PC-9 (cell line): ENCODE measurements at regions not wholly inside any gene's neighbourhood (a gene's known extent, or its start where the extent isn't known, plus 50 kb on each side); places are given as distances from the start of the nearest gene placed in this dataset.

Source experiments
- BruUV-seq: library from RNA; stranded (reverse); fragments of 400-500 nt; replicated peaks from 2 replicates; lab custom pipeline; 2021; lab: Mats Ljungman, UMichigan
- CTCF ChIA-PET: fragments of 300-600 bp; sonication (Branson Sonifier 250); formaldehyde crosslinking; loops from one replicate; lab custom pipeline; 2022; ENCODE audit warnings: antibody characterized with exemption; lab: Charles Lee
- POLR2A ChIA-PET: fragments of 300-600 bp; sonication (Branson Sonifier 250); formaldehyde crosslinking; loops from one replicate; lab custom pipeline; 2022; ENCODE audit warnings: antibody characterized with exemption; ENCODE audit not compliant: unreplicated experiment; lab: Charles Lee
- DNase-seq, 2 experiments: peaks; one replicate each; pipeline versions ENCODE4 v3.0.0 to v3.0.0-alpha.2; 2015 to 2022; ENCODE audit warnings: mixed read lengths in 1 of 2
- H2AFZ ChIP-seq: fragments of 200-600 bp; sonication (generic); 2 replicates; pipeline ENCODE4 v1.8.1; 2017; ENCODE audit warnings: antibody characterized with exemption
- H3F3A ChIP-seq: fragments of 200-600 bp; sonication (generic); 2 replicates; pipeline ENCODE4 v1.8.1; 2017; ENCODE audit warnings: antibody characterized with exemption, mild to moderate bottlenecking, low read depth; ENCODE audit not compliant: insufficient read depth
- H3K27ac ChIP-seq: fragments of 200-600 bp; sonication (generic); 2 replicates; pipeline ENCODE4 v1.6.1; 2016; ENCODE audit warnings: mixed run types
- H3K27me3 ChIP-seq: fragments of 200-600 bp; sonication (generic); 2 replicates; pipeline ENCODE4 v1.6.1; 2016; ENCODE audit warnings: low read depth, mixed run types; ENCODE audit not compliant: insufficient read depth
- H3K36me3 ChIP-seq: fragments of 200-600 bp; sonication (generic); 2 replicates; pipeline ENCODE4 v1.6.1; 2016; ENCODE audit warnings: low read depth, mixed run types
- H3K4me1 ChIP-seq: fragments of 200-600 bp; sonication (generic); replicated peaks from 2 replicates; pipeline ENCODE4 v1.6.1; 2016; ENCODE audit warnings: mixed run types; ENCODE audit not compliant: insufficient read depth
- H3K4me2 ChIP-seq: fragments of 200-600 bp; sonication (generic); 2 replicates; pipeline ENCODE4 v1.6.1; 2017; ENCODE audit warnings: mixed run types
- H3K4me3 ChIP-seq: fragments of 200-600 bp; sonication (generic); 2 replicates; pipeline ENCODE4 v1.6.1; 2016; ENCODE audit warnings: mixed run types
- H3K79me2 ChIP-seq: fragments of 200-600 bp; sonication (generic); 2 replicates; pipeline ENCODE4 v1.6.1; 2017; ENCODE audit warnings: low read depth, mixed run types
- H3K9me2 ChIP-seq: fragments of 200-600 bp; sonication (generic); 2 replicates; pipeline ENCODE4 v1.8.1; 2017; ENCODE audit warnings: mild to moderate bottlenecking; ENCODE audit not compliant: insufficient read depth
- H3K9me3 ChIP-seq: fragments of 200-600 bp; sonication (generic); 2 replicates; pipeline ENCODE4 v1.8.1; 2016; ENCODE audit warnings: low read depth; ENCODE audit not compliant: insufficient read depth
- H4K20me1 ChIP-seq: fragments of 200-600 bp; sonication (generic); 2 replicates; pipeline ENCODE4 v1.8.1; 2017; ENCODE audit not compliant: insufficient read depth
- EZH2 ChIP-seq: fragments of 200-600 bp; sonication (generic); IDR thresholded peaks from 2 replicates; pipeline ENCODE4 v1.8.0; 2017; ENCODE audit warnings: antibody characterized with exemption, low read depth
- intact Hi-C: fragments of 100-400 bp; cut with micrococcal nuclease; formaldehyde crosslinking; loops from one replicate; pipeline ENCODE4 v1.10.0; 2022; ENCODE audit not compliant: unreplicated experiment
- TF ChIP-seq, protein P1 (sequence below): fragments of 200-600 bp; sonication (generic); conservative IDR thresholded peaks from 2 replicates; pipeline ENCODE4 v1.6.1; 2017; ENCODE audit warnings: mixed run types, antibody characterized with exemption, mild to moderate bottlenecking, moderate library complexity

DNA sequence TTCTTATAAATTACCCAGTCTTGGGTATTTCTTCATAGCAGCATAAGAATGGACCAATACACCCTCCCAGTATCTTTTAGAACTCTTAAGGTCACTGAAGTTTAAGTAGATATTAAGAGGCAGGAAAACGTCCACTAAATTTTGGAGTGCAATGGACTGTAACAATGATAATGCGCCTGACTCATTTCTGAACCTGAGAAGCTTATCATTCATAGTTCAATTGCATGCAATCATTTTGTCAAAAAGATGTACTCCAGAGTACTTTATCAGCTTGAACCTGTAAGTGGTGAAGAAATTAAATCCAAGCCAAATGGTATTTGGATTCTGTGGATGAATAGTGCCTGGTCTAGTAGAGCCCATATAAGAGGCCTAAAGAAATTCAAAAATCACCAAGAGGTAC lies 196.5 kb upstream of the CDH9 start:
- intact Hi-C loops, result no loop called here
- Histone ChIP-seq H3K9me2 (no peaks in the 10 kb centered on the region), H3K4me2 (no peak overlapping the region), H3K36me3 (no peaks in the 10 kb centered on the region), H3K9me3 (no peaks in the 10 kb centered on the region), H3K4me1 (no peaks in the 10 kb centered on the region), H3K79me2 (no peaks in the 10 kb centered on the region), H3K27me3 (no peaks in the 10 kb centered on the region), H2AFZ (no peak overlapping the region), H4K20me1 (no peaks in the 10 kb centered on the region), H3K27ac (no peak overlapping the region), H3K4me3 (no peak overlapping the region), H3F3A (no peaks in the 10 kb centered on the region)
- no peak for DNase-seq
- TF ChIP-seq, protein P1, sequence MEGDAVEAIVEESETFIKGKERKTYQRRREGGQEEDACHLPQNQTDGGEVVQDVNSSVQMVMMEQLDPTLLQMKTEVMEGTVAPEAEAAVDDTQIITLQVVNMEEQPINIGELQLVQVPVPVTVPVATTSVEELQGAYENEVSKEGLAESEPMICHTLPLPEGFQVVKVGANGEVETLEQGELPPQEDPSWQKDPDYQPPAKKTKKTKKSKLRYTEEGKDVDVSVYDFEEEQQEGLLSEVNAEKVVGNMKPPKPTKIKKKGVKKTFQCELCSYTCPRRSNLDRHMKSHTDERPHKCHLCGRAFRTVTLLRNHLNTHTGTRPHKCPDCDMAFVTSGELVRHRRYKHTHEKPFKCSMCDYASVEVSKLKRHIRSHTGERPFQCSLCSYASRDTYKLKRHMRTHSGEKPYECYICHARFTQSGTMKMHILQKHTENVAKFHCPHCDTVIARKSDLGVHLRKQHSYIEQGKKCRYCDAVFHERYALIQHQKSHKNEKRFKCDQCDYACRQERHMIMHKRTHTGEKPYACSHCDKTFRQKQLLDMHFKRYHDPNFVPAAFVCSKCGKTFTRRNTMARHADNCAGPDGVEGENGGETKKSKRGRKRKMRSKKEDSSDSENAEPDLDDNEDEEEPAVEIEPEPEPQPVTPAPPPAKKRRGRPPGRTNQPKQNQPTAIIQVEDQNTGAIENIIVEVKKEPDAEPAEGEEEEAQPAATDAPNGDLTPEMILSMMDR, result no peak
- no peak for TF ChIP-seq EZH2
- ChIA-PET POLR2A (no interaction called here), CTCF (no interaction called here)
- no TSS peak for BruUV-seq

DNA sequence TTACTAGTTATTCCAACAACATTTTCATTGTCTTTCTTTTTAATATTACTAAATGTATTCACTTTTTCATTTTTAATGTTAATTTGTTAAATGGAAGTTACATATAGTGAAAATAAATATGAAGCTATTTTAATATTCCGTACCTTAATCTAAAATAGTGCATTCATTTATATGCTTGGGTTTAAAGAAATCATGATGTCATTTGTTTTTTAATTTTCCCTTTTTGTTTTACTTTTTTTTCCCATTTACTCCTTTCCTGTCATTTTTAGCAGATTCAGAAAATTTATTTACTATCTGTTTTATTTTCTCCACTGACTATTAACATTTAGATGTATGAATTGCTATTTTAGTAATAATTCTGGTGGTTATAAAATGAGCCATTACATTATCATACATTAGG lies 183.0 kb upstream of the CDH9 start:
- no peak overlapping the region for H2AFZ ChIP-seq
- no peaks in the 10 kb centered on the region for H4K20me1 ChIP-seq
- no peaks in the 10 kb centered on the region for H3K4me1 ChIP-seq
- H3K79me2 ChIP-seq, result no peaks in the 10 kb centered on the region
- no peaks in the 10 kb centered on the region for H3K27me3 ChIP-seq
- no peak overlapping the region for H3K27ac ChIP-seq
- no peak overlapping the region for H3K4me3 ChIP-seq
- DNase-seq, result no peak
- H3K9me3 ChIP-seq, result no peaks in the 10 kb centered on the region
- TF ChIP-seq, protein P1, result no peak
- no peak for TF ChIP-seq EZH2
- H3K9me2 ChIP-seq, result no peaks in the 10 kb centered on the region
- ChIA-PET CTCF (no interaction called here), POLR2A (no interaction called here)
- intact Hi-C loops, result no loop called here
- H3K36me3 ChIP-seq, result no peaks in the 10 kb centered on the region
- no peaks in the 10 kb centered on the region for H3F3A ChIP-seq
- no peak overlapping the region for H3K4me2 ChIP-seq
- BruUV-seq, result no TSS peak

DNA sequence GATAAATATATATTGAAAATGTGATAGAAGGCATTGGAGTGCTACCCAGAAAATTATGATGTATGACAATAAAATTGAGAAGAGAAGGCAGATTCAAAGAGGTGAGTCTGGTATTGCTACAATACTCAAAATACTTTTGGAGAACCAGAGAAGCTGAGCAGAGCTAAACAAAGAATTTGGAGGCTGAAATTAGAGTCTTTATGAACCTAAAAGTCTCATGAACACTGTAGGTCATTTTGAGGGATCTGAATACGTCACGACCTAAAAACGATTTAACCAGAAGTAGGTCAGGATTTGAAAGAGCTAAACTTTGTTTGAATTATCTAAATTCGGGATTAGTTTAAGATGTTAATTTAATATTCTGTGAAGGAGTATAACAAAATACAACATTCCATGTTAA lies 182.4 kb upstream of the CDH9 start:
- Histone ChIP-seq H3K36me3 (no peaks in the 10 kb centered on the region), H3K4me3 (no peak overlapping the region), H3F3A (no peaks in the 10 kb centered on the region), H3K79me2 (no peaks in the 10 kb centered on the region), H2AFZ (peak overlapping the region; percentile 21; the same call in 1 of the 2 replicates), H3K9me2 (no peaks in the 10 kb centered on the region), H3K4me1 (no peaks in the 10 kb centered on the region), H3K27me3 (no peaks in the 10 kb centered on the region), H4K20me1 (no peaks in the 10 kb centered on the region), H3K4me2 (peak overlapping the region; percentile 23; the same call in 1 of the 2 replicates), H3K27ac (no peak overlapping the region), H3K9me3 (no peaks in the 10 kb centered on the region)
- POLR2A ChIA-PET, result no interaction called here
- TF ChIP-seq, protein P1, result no peak
- no peak for TF ChIP-seq EZH2
- BruUV-seq, result no TSS peak
- DNase-seq, result no peak
- intact Hi-C loops, result no loop called here
- CTCF ChIA-PET, result no interaction called here
